SK-N-MC (cell line): ENCODE measurements at regions not wholly inside any gene's neighbourhood (a gene's known extent, or its start where the extent isn't known, plus 50 kb on each side); places are given as distances from the start of the nearest gene placed in this dataset.

Experiments used
- EZH2 ChIP-seq: fragments of 200-600 bp; sonication (generic); IDR thresholded peaks from one replicate; pipeline ENCODE4 v1.6.1; 2017; ENCODE audit warnings: antibody characterized with exemption
- FOXP2 ChIP-seq: optimal IDR thresholded peaks from 2 replicates; pipeline ENCODE3; 2011; ENCODE audit warnings: mild to moderate bottlenecking, moderate library complexity; ENCODE audit not compliant: insufficient read depth; ENCODE audit errors: extremely low read length, control extremely low read depth
- POLR2AphosphoS5 ChIP-seq: IDR thresholded peaks from 2 replicates; pipeline ENCODE4 v1.6.1; 2012; ENCODE audit warnings: mild to moderate bottlenecking, low read depth, low read length, borderline replicate concordance

DNA sequence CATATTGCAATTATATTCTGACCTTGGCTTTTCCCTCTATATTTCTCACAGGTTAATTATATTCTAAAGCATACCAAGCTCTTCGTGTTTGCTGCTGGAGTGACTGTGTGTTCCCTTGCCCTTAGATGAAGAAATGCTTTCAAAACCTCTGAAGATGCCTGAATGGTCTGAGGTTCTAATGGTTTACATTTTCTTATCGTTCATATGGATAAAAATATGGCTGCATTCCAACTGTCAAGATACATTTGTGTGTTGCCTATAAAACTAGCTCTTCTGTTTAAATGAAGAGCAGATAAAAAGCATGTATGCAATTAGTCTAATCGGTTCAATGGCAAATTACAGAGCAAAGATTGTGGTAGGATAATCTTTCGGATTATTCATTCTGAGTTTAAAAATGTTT is 68.4 kb upstream of the ANKRD10 start:
- TF ChIP-seq EZH2 (no peak), POLR2AphosphoS5 (no peak), FOXP2 (no peak)
